HCT116 (cell line): ENCODE measurements at regions not wholly inside any gene's neighbourhood (a gene's known extent, or its start where the extent isn't known, plus 50 kb on each side); places are given as distances from the start of the nearest gene placed in this dataset.

ENCODE experiments used
- ATAC-seq: fragments of 200-7000 bp; cut with Tn5 transposase; 2 replicates; pipeline ENCODE4 v1.9.1; 2020; ENCODE audit warnings: mild to moderate bottlenecking, moderate library complexity
- BruUV-seq: library from RNA; stranded (reverse); fragments of 400-500 nt; replicated peaks from 2 replicates; lab custom pipeline; 2021; lab: Mats Ljungman, UMichigan
- CTCF ChIA-PET: fragments of 300-600 bp; sonication (Branson Sonifier 250); formaldehyde crosslinking; loops from one replicate; lab custom pipeline; 2021; ENCODE audit warnings: antibody characterized with exemption; lab: Charles Lee
- POLR2A ChIA-PET: fragments of 300-600, 350-600 bp; sonication (Branson Sonifier 250); formaldehyde crosslinking; loops from one replicate; lab custom pipeline; 2021; ENCODE audit warnings: antibody characterized with exemption; lab: Charles Lee
- RAD21 ChIA-PET, 2 experiments: fragments of 300-600 bp; sonication (Branson Sonifier 250); formaldehyde crosslinking; loops; one replicate each; lab custom pipeline; 2023; ENCODE audit warnings: low total read pairs in 2 of 2; ENCODE audit not compliant: uncharacterized antibody in 2 of 2, unreplicated experiment in 2 of 2, low non-redundant PET in 1 of 2; lab: Charles Lee
- DNase-seq: peaks from one replicate; pipeline ENCODE4 v3.0.0-alpha.2; 2010; ENCODE audit warnings: low read depth, low spot score
- H2AFZ ChIP-seq: fragments of 200-600 bp; shearing (Covaris generic), sonication (generic); 2 replicates; pipeline ENCODE4 v1.6.1; 2017; ENCODE audit warnings: low read depth, mixed run types, mixed read lengths, antibody characterized with exemption, low read length; ENCODE audit not compliant: poor library complexity, severe bottlenecking
- H3K27ac ChIP-seq: 2 replicates; pipeline ENCODE4 v1.5.1; 2012; ENCODE audit warnings: low read depth, low read length
- H3K27me3 ChIP-seq: fragments of 200-600 bp; sonication (generic); 2 replicates; pipeline ENCODE4 v1.6.1; 2016; ENCODE audit warnings: mixed run types, low read length, mixed read lengths; ENCODE audit not compliant: insufficient read depth
- H3K36me3 ChIP-seq, 2 experiments: fragments of 200-500 bp in 1 of 2; fragments of 200-600 bp in 1 of 2; sonication (Bioruptor generic) in 1 of 2; sonication (generic) in 1 of 2; 2 replicates each; pipeline versions ENCODE4 v1.5.1 to v1.6.1; 2014 to 2016; ENCODE audit warnings: low read length in 2 of 2, inconsistent platforms in 1 of 2, mixed read lengths in 1 of 2, mixed run types in 1 of 2; ENCODE audit not compliant: insufficient read depth in 2 of 2, control insufficient read depth in 1 of 2
- H3K4me1 ChIP-seq, 2 experiments: fragments of 200-600 bp in 1 of 2; sonication (generic) in 1 of 2; 2 replicates each; pipeline versions ENCODE4 v1.5.1 to v1.6.1; 2012 to 2017; ENCODE audit warnings: low read length in 2 of 2, inconsistent platforms in 1 of 2, mild to moderate bottlenecking in 1 of 2, mixed read lengths in 1 of 2, mixed run types in 1 of 2, moderate library complexity in 1 of 2; ENCODE audit not compliant: insufficient read depth in 2 of 2, control insufficient read depth in 1 of 2
- H3K4me2 ChIP-seq: fragments of 200-600 bp; sonication (generic); 2 replicates; pipeline ENCODE4 v1.6.1; 2017; ENCODE audit warnings: mixed run types, low read length, mixed read lengths
- H3K4me3 ChIP-seq, 2 experiments: fragments of 200-600 bp in 1 of 2; sonication (generic) in 1 of 2; replicated peaks in 1 of 2; 2 replicates each; pipeline ENCODE4 v1.5.1; 2011 to 2016; ENCODE audit warnings: low read length in 2 of 2, control low read depth in 1 of 2, low read depth in 1 of 2, mild to moderate bottlenecking in 1 of 2, mixed read lengths in 1 of 2, mixed run types in 1 of 2
- H3K79me2 ChIP-seq: fragments of 200-600 bp; sonication (generic); 2 replicates; pipeline ENCODE4 v1.6.1; 2017; ENCODE audit warnings: mild to moderate bottlenecking, mixed run types, low read length, moderate library complexity, mixed read lengths; ENCODE audit not compliant: insufficient read depth
- H3K9ac ChIP-seq: fragments of 200-600 bp; sonication (generic); 2 replicates; pipeline ENCODE4 v1.6.1; 2016; ENCODE audit warnings: low read length, mixed read lengths
- H3K9me2 ChIP-seq: fragments of 200-600 bp; sonication (generic), shearing (Covaris generic); 2 replicates; pipeline ENCODE4 v1.6.1; 2017; ENCODE audit warnings: mixed run types, mild to moderate bottlenecking, moderate library complexity; ENCODE audit not compliant: insufficient read depth
- H3K9me3 ChIP-seq, 2 experiments: fragments of 200-500 bp in 1 of 2; fragments of 200-600 bp in 1 of 2; sonication (Bioruptor generic) in 1 of 2; sonication (generic) in 1 of 2; 2 replicates each; pipeline ENCODE4 v1.6.1; 2014 to 2017; ENCODE audit warnings: low read length in 2 of 2, mixed read lengths in 2 of 2, inconsistent platforms in 1 of 2, low read depth in 1 of 2, mild to moderate bottlenecking in 1 of 2, mixed run types in 1 of 2, moderate library complexity in 1 of 2; ENCODE audit not compliant: control insufficient read depth in 1 of 2, insufficient read depth in 1 of 2
- H4K20me1 ChIP-seq: fragments of 200-600 bp; sonication (generic), shearing (Covaris generic); 2 replicates; pipeline ENCODE4 v1.6.1; 2017; ENCODE audit warnings: mixed run types, mild to moderate bottlenecking, moderate library complexity; ENCODE audit not compliant: insufficient read depth
- ATF3 ChIP-seq: IDR thresholded peaks from 2 replicates; pipeline ENCODE4 v1.6.1; 2012
- CTCF ChIP-seq, 3 experiments: fragments of 200-600 bp in 1 of 3; sonication (generic) in 1 of 3; IDR thresholded peaks in 2 of 3; conservative IDR thresholded peaks in 1 of 3; 2 replicates each; pipeline ENCODE4 v1.5.1; 2012 to 2017; ENCODE audit warnings: low read depth in 2 of 3, low read length in 2 of 3, antibody characterized with exemption in 1 of 3, borderline replicate concordance in 1 of 3, control low read depth in 1 of 3, mild to moderate bottlenecking in 1 of 3, mixed read lengths in 1 of 3, mixed run types in 1 of 3, moderate library complexity in 1 of 3; ENCODE audit not compliant: insufficient read depth in 1 of 3
- EGR1 ChIP-seq: IDR thresholded peaks from 2 replicates; pipeline ENCODE4 v1.6.1; 2012; ENCODE audit warnings: low read depth
- ELF1 ChIP-seq: IDR thresholded peaks from 2 replicates; pipeline ENCODE4 v1.6.1; 2012; ENCODE audit warnings: low read depth, borderline replicate concordance
- EZH2 ChIP-seq: fragments of 200-600 bp; sonication (generic); IDR thresholded peaks from 2 replicates; pipeline ENCODE4 v1.6.1; 2017; ENCODE audit warnings: antibody characterized with exemption, mixed run types
- EZH2phosphoT487 ChIP-seq: fragments of 200-600 bp; IDR thresholded peaks from 2 replicates; pipeline ENCODE4 v1.6.1; 2018; ENCODE audit warnings: antibody characterized with exemption, borderline replicate concordance
- JUND ChIP-seq: IDR thresholded peaks from 2 replicates; pipeline ENCODE4 v1.6.1; 2012
- MAX ChIP-seq: IDR thresholded peaks from 2 replicates; pipeline ENCODE4 v1.6.1; 2012
- POLR2A ChIP-seq: IDR thresholded peaks from 2 replicates; pipeline ENCODE4 v1.7.0; 2011; ENCODE audit warnings: borderline replicate concordance; ENCODE audit not compliant: insufficient read depth, insufficient read length; ENCODE audit errors: extremely low read depth
- RAD21 ChIP-seq: IDR thresholded peaks from 2 replicates; pipeline ENCODE4 v1.6.1; 2012; ENCODE audit warnings: low read depth, mild to moderate bottlenecking
- SIN3A ChIP-seq: IDR thresholded peaks from 2 replicates; pipeline ENCODE4 v1.6.1; 2012; ENCODE audit warnings: low read depth
- SP1 ChIP-seq: IDR thresholded peaks from 2 replicates; pipeline ENCODE4 v1.6.1; 2012; ENCODE audit warnings: low read depth
- SRF ChIP-seq: IDR thresholded peaks from 2 replicates; pipeline ENCODE4 v1.6.1; 2012; ENCODE audit warnings: low read depth
- ZBTB33 ChIP-seq: IDR thresholded peaks from 2 replicates; pipeline ENCODE4 v1.6.1; 2011; ENCODE audit warnings: mild to moderate bottlenecking, low read length, moderate library complexity; ENCODE audit not compliant: insufficient replicate concordance; ENCODE audit errors: extremely low read depth
- ZFX ChIP-seq: fragments of 450-650 bp; IDR thresholded peaks from 2 replicates; pipeline ENCODE4 v1.6.1; 2017
- ZNF274 ChIP-seq: fragments of 200-500 bp; sonication (Bioruptor generic); IDR thresholded peaks from 2 replicates; pipeline ENCODE4 v1.6.1; 2014; ENCODE audit warnings: mild to moderate bottlenecking, low read depth, low read length, inconsistent platforms
- intact Hi-C: fragments of 100-400 bp; cut with micrococcal nuclease; formaldehyde crosslinking; loops from 2 replicates; pipeline ENCODE4 v1.10.0; 2022

GRCh38 chr5:142531977-142532780, 153.7 kb downstream of the FGF1 start:
- ATAC-seq, result no peak
- no peak for TF ChIP-seq ZNF274
- TF ChIP-seq, all 23 proteins: peak for 0
- no peak overlapping the region for H3K4me2 ChIP-seq
- H3K9me2 ChIP-seq, result no peaks in the 10 kb centered on the region
- H4K20me1 ChIP-seq, result no peaks in the 10 kb centered on the region
- CTCF ChIA-PET, result no interaction called here
- BruUV-seq, result no TSS peak
- no peak overlapping the region for H3K9ac ChIP-seq
- H3K36me3 ChIP-seq, result no peaks in the 10 kb centered on the region
- H3K4me1 ChIP-seq, result peaks cover 21 to 45% of the 10 kb centered on the region in 2 experiments
- H2AFZ ChIP-seq, result no peak overlapping the region
- RAD21 ChIA-PET, result interaction anchor here in 1 of 2 experiments (0.6 kb wide), 1 partner anchor 169 kb away, joined by 4 read pairs; no protein-coding TSS in a partner anchor
- DNase-seq, result no peak
- H3K4me3 ChIP-seq, result no peak overlapping the region
- intact Hi-C loops, result no loop called here
- no peak overlapping the region for H3K27ac ChIP-seq
- no peaks in the 10 kb centered on the region for H3K9me3 ChIP-seq
- POLR2A ChIA-PET, result no interaction called here
- H3K79me2 ChIP-seq, result no peaks in the 10 kb centered on the region
- H3K27me3 ChIP-seq, result no peaks in the 10 kb centered on the region

- POLR2A ChIA-PET, result interaction anchor here (0.8 kb wide), 1 partner anchor 10 kb away, joined by 3 read pairs; no protein-coding TSS in a partner anchor
- no peaks in the 10 kb centered on the region for H3K9me2 ChIP-seq
- CTCF ChIA-PET, result no interaction called here
- H3K36me3 ChIP-seq, result no peaks in the 10 kb centered on the region
- no peak overlapping the region for H3K4me2 ChIP-seq
- peaks cover 22 to 49% of the 10 kb centered on the region in 2 experiments for H3K4me1 ChIP-seq
- H3K79me2 ChIP-seq, result no peaks in the 10 kb centered on the region
- H4K20me1 ChIP-seq, result no peaks in the 10 kb centered on the region
- no peak overlapping the region for H3K4me3 ChIP-seq
- DNase-seq (no peak), ATAC-seq (no peak)
- RAD21 ChIA-PET, result no interaction called here
- intact Hi-C loops, result no loop called here
- no peaks in the 10 kb centered on the region for H3K9me3 ChIP-seq
- no peak overlapping the region for H3K9ac ChIP-seq
- H3K27me3 ChIP-seq, result no peaks in the 10 kb centered on the region
- no peak overlapping the region for H3K27ac ChIP-seq
- BruUV-seq, result no TSS peak
- H2AFZ ChIP-seq, result no peak overlapping the region
- no peak for TF ChIP-seq SP1
- no peak for TF ChIP-seq JUND
- no peak for TF ChIP-seq SIN3A
- no peak for TF ChIP-seq POLR2A
- no peak for TF ChIP-seq ZBTB33
- no peak for TF ChIP-seq ELF1
- no peak for TF ChIP-seq SRF
- no peak for TF ChIP-seq ATF3
- no peak for TF ChIP-seq MAX
- TF ChIP-seq EGR1, result no peak
- TF ChIP-seq RAD21, result no peak
- no peak for TF ChIP-seq ZFX
- no peak for TF ChIP-seq ZNF274
- TF ChIP-seq CTCF (IDR thresholded peaks at IDR 0.05 in 2 of 3, conservative IDR thresholded peaks at IDR 0.05 in 1 of 3; ENCODE audit: borderline replicate concordance in 1 of 3, insufficient read depth in 1 of 3, low read depth in 2 of 3, low read length in 2 of 3), result no peak
- TF ChIP-seq EZH2, result no peak
- TF ChIP-seq EZH2phosphoT487, result no peak
These were observed 155.0 kb downstream of the FGF1 start for GRCh38 chr5:142530904-142531303.
